GM12875 (cell line): ENCODE measurements at regions not wholly inside any gene's neighbourhood (a gene's known extent, or its start where the extent isn't known, plus 50 kb on each side); places are given as distances from the start of the nearest gene placed in this dataset.
A peak's percentile ranks its signal among the peaks of the same experiment; 100 is the strongest.

Experiments
- H3K4me3 ChIP-seq: one replicate; pipeline ENCODE4 v1.5.1; 2011; ENCODE audit warnings: low read depth, low read length, control low read depth
- TF ChIP-seq, protein P1 (sequence below): IDR thresholded peaks from 2 replicates; pipeline ENCODE4 v1.5.1; 2011; ENCODE audit warnings: low read depth, mild to moderate bottlenecking, control low read depth, inconsistent platforms, low read length, moderate library complexity, borderline replicate concordance; ENCODE audit not compliant: insufficient read depth

DNA sequence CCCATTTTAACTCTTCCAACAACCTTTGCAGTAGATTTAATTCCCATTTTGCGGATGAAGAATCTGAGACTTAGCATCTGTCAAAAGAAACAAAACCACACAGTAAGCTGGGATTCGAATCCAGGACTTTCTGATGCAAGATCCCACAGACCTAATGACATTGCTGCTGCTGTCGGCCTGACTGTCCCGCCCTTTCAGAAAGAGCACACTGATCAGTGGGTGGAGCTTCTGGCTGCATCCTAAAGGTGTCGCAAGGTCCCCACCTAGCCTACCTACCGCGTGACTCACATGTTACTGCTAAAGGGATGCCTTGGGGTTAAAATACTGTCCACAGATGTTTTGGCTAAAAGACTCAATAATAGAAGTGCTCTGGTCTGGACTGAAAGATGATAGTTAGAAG, 134.7 kb downstream of the EMX2 start:
- TF ChIP-seq, protein P1, sequence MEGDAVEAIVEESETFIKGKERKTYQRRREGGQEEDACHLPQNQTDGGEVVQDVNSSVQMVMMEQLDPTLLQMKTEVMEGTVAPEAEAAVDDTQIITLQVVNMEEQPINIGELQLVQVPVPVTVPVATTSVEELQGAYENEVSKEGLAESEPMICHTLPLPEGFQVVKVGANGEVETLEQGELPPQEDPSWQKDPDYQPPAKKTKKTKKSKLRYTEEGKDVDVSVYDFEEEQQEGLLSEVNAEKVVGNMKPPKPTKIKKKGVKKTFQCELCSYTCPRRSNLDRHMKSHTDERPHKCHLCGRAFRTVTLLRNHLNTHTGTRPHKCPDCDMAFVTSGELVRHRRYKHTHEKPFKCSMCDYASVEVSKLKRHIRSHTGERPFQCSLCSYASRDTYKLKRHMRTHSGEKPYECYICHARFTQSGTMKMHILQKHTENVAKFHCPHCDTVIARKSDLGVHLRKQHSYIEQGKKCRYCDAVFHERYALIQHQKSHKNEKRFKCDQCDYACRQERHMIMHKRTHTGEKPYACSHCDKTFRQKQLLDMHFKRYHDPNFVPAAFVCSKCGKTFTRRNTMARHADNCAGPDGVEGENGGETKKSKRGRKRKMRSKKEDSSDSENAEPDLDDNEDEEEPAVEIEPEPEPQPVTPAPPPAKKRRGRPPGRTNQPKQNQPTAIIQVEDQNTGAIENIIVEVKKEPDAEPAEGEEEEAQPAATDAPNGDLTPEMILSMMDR: no peak

DNA sequence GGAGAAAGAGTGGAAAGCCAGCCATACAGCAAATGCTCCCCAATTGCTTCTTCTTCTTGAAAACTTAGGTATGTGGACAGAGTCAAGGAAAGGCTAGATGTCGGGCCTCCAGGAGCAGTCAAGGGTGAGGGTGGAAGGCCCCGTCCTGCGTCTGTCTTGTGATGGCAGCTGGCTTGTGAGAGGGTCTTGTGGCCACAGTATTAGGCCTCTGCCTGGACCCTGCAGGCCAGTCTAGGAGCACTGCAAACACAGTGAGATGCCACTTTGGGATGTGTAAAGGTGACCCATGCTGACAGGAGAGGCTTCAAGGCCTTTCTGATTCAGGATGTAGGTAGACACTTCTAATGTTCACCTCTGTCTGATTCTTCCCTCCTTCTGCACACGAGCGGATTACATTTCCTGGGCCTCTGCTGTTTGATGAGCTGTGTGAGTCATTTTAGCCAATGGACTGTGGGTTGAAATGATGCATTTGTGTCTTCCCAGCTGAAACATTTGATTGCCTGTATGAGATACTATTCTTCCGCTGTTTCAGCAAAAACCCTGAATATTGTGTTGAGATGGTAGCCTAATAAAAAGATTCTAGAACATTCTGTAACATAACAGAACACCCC, 135.4 kb downstream of the EMX2 start:
- H3K4me3 ChIP-seq: no peak overlapping the region
- TF ChIP-seq, protein P1: no peak

More for the DNA sequence above, 134.7 kb downstream of the EMX2 start:
- H3K4me3 ChIP-seq: no peak overlapping the region

DNA sequence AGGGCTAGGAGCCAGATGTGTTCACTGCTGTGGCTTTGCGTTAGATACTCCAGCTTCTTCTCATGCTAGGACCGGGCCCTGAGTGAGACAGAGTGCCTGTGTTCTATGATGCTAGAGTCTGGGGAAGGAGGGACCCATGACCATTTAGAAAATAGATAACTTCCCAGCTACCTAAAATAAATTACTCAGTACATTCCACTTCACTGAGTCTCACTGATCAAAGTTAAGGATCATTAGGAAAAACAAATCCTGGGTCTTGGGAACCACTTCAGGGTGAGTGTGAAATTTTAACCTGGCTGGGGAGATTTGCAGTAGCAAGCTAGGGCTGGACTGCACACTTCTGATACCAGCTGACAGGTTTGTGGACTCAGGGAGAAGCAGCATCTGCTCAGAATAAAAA, 138.1 kb downstream of the EMX2 start:
- H3K4me3 ChIP-seq: no peak overlapping the region
- TF ChIP-seq, protein P1: no peak

DNA sequence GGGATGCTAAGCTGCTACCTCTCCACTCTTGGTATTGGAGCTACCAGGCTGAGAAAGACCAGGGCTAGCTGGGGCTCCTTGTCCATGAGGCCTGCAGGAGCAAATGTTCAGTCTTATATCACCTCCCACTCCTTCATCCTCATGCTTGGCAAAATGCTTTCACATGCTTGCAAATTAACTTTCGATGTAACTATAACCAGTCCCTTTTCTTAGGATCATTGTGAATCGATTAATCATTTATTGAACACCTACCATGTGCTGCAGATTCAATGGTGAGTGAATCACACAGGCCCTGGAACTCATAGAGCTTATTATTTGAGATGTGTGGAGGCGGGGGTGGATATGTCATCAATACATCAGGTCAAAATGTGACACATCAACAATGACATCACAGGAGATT, 138.6 kb downstream of the EMX2 start:
- H3K4me3 ChIP-seq: no peak overlapping the region
- TF ChIP-seq, protein P1: no peak

DNA sequence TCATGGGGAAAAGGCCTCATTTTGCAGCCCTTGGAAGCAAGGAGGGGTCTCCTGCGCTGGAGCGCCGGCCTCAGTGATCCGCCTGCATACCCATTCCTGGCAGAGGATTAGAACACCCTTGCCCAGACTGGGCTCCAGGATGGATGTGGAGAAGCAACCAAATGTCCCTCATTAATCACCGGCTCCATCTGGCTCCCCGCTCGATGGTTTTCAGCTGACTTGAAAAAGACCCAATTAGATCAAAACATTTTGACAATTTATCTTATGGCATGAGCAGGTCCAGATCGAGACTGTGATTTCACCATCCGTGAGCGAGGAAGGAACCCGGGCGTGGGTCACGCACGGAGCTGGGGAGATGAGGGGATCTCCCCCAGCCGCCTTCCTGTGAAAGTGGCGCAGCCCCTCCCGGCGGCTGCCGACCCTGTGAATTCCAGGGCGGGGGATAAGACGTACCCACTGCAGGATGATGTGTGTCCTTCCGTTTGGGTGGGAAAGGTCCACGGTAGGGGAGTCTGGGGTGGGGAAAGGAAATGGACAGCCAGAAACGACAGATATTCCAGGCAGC, 141.6 kb downstream of the EMX2 start:
- TF ChIP-seq, protein P1: no peak
- H3K4me3 ChIP-seq: no peak overlapping the region

DNA sequence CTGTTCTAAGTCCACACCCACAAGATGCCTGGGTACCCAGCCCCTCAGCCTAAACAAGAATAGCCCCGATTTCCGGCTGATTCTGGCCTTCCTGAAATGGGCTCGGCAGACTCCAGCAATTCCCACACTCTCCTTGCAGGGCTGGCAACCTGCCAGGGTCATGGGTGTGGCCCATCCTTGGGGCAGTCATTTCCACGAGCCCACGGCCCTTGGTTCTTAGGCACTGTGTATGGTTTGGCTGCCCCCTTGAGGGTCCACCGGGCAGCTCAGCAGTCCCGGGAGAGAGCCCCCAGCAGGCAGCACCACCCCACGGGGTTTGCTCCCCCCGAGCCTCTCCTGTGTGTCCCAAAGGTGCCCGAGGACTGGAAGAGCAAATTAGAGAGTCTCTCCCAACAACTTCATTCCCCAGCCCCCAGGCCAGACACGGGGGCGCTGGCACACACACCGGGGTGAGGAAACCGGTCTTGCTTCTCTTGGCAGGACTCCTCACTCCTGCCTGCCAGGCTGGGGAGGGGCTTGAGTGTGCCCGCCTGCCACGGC, 142.2 kb downstream of the EMX2 start:
- TF ChIP-seq, protein P1: 0 out of 2 replicates have a peak, but pooled peaks have one; percentile 37
- no peak overlapping the region for H3K4me3 ChIP-seq

DNA sequence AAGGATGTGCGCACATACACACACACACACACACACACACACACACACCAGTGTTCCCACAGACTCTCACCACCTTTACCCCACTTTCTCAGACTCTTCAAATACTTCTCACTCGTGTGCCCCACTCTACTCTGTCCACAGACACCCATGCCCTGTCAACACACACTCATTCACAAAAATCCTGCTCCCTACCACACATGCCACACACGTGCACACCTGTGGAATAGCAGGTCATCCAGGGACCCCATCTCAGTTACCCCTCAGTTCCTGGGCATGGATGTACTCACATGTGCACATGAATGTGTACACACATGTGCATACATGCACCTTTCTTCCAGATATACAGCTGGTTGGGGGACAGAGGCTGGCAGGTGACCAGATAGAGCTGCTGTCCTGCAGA, 142.9 kb downstream of the EMX2 start:
- TF ChIP-seq, protein P1: no peak

More for the DNA sequence above, 142.9 kb downstream of the EMX2 start:
- no peak overlapping the region for H3K4me3 ChIP-seq
